ENCODE measurements at regions not wholly inside any gene's neighbourhood (a gene's known extent, or its start where the extent isn't known, plus 50 kb on each side); places are given as distances from the start of the nearest gene placed in this dataset.

DNA sequence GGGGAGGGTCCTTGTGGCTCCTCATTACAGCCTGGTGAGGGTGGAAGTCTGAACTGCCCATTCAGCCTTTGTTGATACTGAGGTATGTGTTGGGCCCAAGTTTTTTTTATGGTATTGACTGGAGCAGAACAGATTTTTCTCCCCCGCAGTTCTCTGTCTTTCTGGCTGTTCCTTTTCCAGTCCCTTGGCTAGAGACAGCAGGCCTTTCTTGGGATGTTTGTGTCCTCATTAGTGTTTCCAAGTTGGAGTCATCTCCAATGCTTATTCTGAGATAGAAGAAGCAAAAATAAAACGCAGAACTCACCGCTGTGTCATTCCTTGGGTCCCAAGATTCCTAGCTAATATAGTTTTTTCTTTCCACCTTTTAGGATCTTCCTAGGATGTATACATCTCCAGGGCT is 193.3 kb downstream of the RAMP3 start:
- TF ChIP-seq, protein P1, sequence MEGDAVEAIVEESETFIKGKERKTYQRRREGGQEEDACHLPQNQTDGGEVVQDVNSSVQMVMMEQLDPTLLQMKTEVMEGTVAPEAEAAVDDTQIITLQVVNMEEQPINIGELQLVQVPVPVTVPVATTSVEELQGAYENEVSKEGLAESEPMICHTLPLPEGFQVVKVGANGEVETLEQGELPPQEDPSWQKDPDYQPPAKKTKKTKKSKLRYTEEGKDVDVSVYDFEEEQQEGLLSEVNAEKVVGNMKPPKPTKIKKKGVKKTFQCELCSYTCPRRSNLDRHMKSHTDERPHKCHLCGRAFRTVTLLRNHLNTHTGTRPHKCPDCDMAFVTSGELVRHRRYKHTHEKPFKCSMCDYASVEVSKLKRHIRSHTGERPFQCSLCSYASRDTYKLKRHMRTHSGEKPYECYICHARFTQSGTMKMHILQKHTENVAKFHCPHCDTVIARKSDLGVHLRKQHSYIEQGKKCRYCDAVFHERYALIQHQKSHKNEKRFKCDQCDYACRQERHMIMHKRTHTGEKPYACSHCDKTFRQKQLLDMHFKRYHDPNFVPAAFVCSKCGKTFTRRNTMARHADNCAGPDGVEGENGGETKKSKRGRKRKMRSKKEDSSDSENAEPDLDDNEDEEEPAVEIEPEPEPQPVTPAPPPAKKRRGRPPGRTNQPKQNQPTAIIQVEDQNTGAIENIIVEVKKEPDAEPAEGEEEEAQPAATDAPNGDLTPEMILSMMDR (IDR thresholded peaks at IDR 0.05) = no peak
- TF ChIP-seq POLR2A (IDR thresholded peaks at IDR 0.05) = no peak

Measured in esophagus squamous epithelium (tissue), 4 donors.